IMR-90 (cell line): ENCODE measurements at regions not wholly inside any gene's neighbourhood (a gene's known extent, or its start where the extent isn't known, plus 50 kb on each side); places are given as distances from the start of the nearest gene placed in this dataset.
A peak's percentile ranks its signal among the peaks of the same experiment; 100 is the strongest.

ENCODE experiments used
- CEBPB ChIP-seq: IDR thresholded peaks from 2 replicates; pipeline ENCODE4 v1.6.1; 2012; ENCODE audit warnings: low read depth, low read length, improper control_type of control experiment
- MAFK ChIP-seq: IDR thresholded peaks from 2 replicates; pipeline ENCODE4 v1.6.1; 2012; ENCODE audit warnings: low read depth, low read length, improper control_type of control experiment
- TF ChIP-seq, protein P1 (sequence below): conservative IDR thresholded peaks from 2 replicates; pipeline ENCODE4 v1.5.1; 2012; ENCODE audit warnings: mild to moderate bottlenecking, low read depth, low read length, improper control_type of control experiment

DNA sequence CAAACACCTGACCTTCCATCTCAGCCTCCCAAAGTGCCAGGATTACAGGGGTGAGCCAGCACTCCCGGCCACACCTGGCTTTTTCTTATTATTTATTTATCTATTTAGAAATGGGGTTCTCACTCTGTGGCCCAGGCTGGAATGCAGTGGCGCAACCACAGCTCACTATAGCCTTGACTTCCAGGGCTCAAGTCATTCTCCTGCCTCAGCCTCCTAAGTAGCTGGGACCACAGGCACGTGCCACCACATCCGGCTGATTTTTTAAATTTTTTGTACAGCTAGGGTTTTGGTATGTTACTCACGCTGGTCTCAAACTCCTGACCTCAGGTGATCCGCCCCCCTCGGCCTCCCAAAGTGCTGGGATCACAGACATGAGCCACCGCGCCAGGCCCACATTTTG, 56.9 kb upstream of the MYL10 start:
- TF ChIP-seq CEBPB (0 out of 2 replicates have a peak, but pooled peaks have one; percentile 8), MAFK (no peak)
- TF ChIP-seq, protein P1, sequence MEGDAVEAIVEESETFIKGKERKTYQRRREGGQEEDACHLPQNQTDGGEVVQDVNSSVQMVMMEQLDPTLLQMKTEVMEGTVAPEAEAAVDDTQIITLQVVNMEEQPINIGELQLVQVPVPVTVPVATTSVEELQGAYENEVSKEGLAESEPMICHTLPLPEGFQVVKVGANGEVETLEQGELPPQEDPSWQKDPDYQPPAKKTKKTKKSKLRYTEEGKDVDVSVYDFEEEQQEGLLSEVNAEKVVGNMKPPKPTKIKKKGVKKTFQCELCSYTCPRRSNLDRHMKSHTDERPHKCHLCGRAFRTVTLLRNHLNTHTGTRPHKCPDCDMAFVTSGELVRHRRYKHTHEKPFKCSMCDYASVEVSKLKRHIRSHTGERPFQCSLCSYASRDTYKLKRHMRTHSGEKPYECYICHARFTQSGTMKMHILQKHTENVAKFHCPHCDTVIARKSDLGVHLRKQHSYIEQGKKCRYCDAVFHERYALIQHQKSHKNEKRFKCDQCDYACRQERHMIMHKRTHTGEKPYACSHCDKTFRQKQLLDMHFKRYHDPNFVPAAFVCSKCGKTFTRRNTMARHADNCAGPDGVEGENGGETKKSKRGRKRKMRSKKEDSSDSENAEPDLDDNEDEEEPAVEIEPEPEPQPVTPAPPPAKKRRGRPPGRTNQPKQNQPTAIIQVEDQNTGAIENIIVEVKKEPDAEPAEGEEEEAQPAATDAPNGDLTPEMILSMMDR = no peak
